ENCODE measurements at regions not wholly inside any gene's neighbourhood (a gene's known extent, or its start where the extent isn't known, plus 50 kb on each side); places are given as distances from the start of the nearest gene placed in this dataset.

GRCh38 chr2:180699657-180700361 lies 280.6 kb upstream of the UBE2E3 start:
- TF ChIP-seq POLR2A (IDR thresholded peaks at IDR 0.05; ENCODE audit: low read depth, low read length) (no peak), POLR2AphosphoS5 (IDR thresholded peaks at IDR 0.05; ENCODE audit: low read depth, low read length) (no peak)
